ENCODE measurements at regions not wholly inside any gene's neighbourhood (a gene's known extent, or its start where the extent isn't known, plus 50 kb on each side); places are given as distances from the start of the nearest gene placed in this dataset.

DNA sequence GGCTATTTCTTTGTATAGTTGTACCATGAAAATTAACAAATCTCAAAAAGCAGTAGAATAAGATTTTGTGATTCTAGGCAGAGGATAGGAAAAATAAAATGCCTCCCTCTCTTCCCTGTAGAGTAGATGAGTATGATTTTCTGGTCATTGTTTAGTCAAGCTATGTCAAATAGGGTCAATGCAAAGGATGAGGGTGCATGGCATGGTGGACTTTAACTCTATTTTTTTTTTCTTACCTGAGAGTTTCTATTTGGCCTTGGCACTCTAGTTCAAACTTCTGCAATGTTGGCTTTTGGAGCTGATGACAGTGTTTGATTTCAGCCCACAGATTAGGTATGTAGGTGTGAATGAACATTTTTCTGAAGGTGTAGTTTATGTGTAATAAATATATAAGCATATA is 224.5 kb downstream of the TRIB2 start:
- H3K9me3 ChIP-seq, result no peaks in the 10 kb centered on the region
- H3K27ac ChIP-seq, result no peak overlapping the region
- no peak for DNase-seq
- no peaks in the 10 kb centered on the region for H3K27me3 ChIP-seq
- H3K4me3 ChIP-seq, result no peak overlapping the region
- H3K36me3 ChIP-seq (ENCODE audit: low read depth, missing control alignments), result no peaks in the 10 kb centered on the region
- H3K4me1 ChIP-seq, result no peaks in the 10 kb centered on the region
- intact Hi-C loops (cut with DNase I; ENCODE audit: low total_unique reads), result no loop called here
- TF ChIP-seq POLR2A (IDR thresholded peaks at IDR 0.05) (no peak), CTCF (IDR thresholded peaks at IDR 0.05) (no peak)

GRCh38 chr2:12948231-12948960 is 231.7 kb downstream of the TRIB2 start:
- no peak overlapping the region for H3K4me3 ChIP-seq
- no peaks in the 10 kb centered on the region for H3K9me3 ChIP-seq
- no peak for DNase-seq
- no peaks in the 10 kb centered on the region for H3K36me3 ChIP-seq (ENCODE audit: low read depth, missing control alignments)
- intact Hi-C loops (cut with DNase I; ENCODE audit: low total_unique reads), result no loop called here
- no peak overlapping the region for H3K27ac ChIP-seq
- H3K27me3 ChIP-seq, result no peaks in the 10 kb centered on the region
- H3K4me1 ChIP-seq, result no peaks in the 10 kb centered on the region
- WGBS, 2 donors, result 85 to 87% methylated on average over 9 of the region's 9 CpGs
- TF ChIP-seq POLR2A (IDR thresholded peaks at IDR 0.05) (no peak), CTCF (IDR thresholded peaks at IDR 0.05) (no peak)

- Histone ChIP-seq H3K9me3 (no peaks in the 10 kb centered on the region), H3K4me3 (no peak overlapping the region), H3K4me1 (no peaks in the 10 kb centered on the region), H3K36me3 (ENCODE audit: low read depth, missing control alignments) (no peaks in the 10 kb centered on the region), H3K27ac (no peak overlapping the region), H3K27me3 (no peaks in the 10 kb centered on the region)
- no peak for TF ChIP-seq POLR2A (IDR thresholded peaks at IDR 0.05)
- TF ChIP-seq CTCF (IDR thresholded peaks at IDR 0.05), result no peak
- intact Hi-C loops (cut with DNase I; ENCODE audit: low total_unique reads), result no loop called here
- DNase-seq, result no peak
- 92 to 94% methylated on average over 2 of the region's 2 CpGs for WGBS, 2 donors
Observed at GRCh38 chr2:12948961-12949353, 232.2 kb downstream of the TRIB2 start.

DNA sequence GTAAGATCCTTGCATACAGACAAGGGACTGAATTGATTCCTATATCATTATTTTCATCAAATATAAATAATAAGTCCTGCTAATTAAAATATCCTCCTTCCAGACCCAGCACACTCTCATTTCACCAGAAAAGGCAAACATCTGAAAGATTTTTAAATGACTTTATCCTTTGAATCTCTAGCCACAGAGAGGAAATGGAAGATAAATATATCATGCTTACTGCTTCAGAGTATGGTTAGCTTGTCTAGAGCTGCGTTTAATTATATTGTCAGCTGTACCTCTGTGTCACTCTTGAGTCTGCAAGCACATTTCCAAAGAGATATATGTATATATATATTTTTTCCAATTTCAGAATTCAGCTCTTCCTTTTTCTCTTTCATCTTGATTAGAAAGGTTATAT is 232.7 kb downstream of the TRIB2 start:
- WGBS, 2 donors, result 91 to 92% methylated on average over 1 of the region's 1 CpG
- no peak for TF ChIP-seq POLR2A (IDR thresholded peaks at IDR 0.05)
- no peak for TF ChIP-seq CTCF (IDR thresholded peaks at IDR 0.05)
- Histone ChIP-seq H3K27ac (no peak overlapping the region), H3K27me3 (no peaks in the 10 kb centered on the region), H3K9me3 (no peaks in the 10 kb centered on the region), H3K4me1 (no peaks in the 10 kb centered on the region), H3K4me3 (no peak overlapping the region), H3K36me3 (ENCODE audit: low read depth, missing control alignments) (no peaks in the 10 kb centered on the region)
- intact Hi-C loops (cut with DNase I; ENCODE audit: low total_unique reads), result no loop called here
- no peak for DNase-seq

GRCh38 chr2:12950174-12950573 is 233.4 kb downstream of the TRIB2 start:
- WGBS, 2 donors, result 94 to 96% methylated on average over 3 of the region's 3 CpGs
- DNase-seq, result no peak
- Histone ChIP-seq H3K36me3 (ENCODE audit: low read depth, missing control alignments) (no peaks in the 10 kb centered on the region), H3K4me3 (no peak overlapping the region), H3K9me3 (no peaks in the 10 kb centered on the region), H3K27ac (no peak overlapping the region), H3K27me3 (no peaks in the 10 kb centered on the region), H3K4me1 (no peaks in the 10 kb centered on the region)
- intact Hi-C loops (cut with DNase I; ENCODE audit: low total_unique reads), result no loop called here
- TF ChIP-seq CTCF (IDR thresholded peaks at IDR 0.05), result no peak

Measured in testis (tissue), 2 donors.